Bronchial epithelial cell (primary cell): ENCODE measurements at regions not wholly inside any gene's neighbourhood (a gene's known extent, or its start where the extent isn't known, plus 50 kb on each side); places are given as distances from the start of the nearest gene placed in this dataset.

ENCODE experiments used
- DNase-seq: peaks from one replicate; pipeline ENCODE4 v3.0.0-alpha.2; 2010; ENCODE audit warnings: low read depth
- FAIRE-seq: peaks from 2 replicates; lab custom pipeline; 2011; peaks lifted over from hg19 to GRCh38; lab: Jason Lieb, UNC
- H3K27me3 ChIP-seq: 2 replicates; pipeline ENCODE4 v1.5.1; 2011; ENCODE audit warnings: low read length; ENCODE audit not compliant: control insufficient read depth, insufficient read depth
- H3K36me3 ChIP-seq: 2 replicates; pipeline ENCODE4 v1.5.1; 2011; ENCODE audit warnings: low read length; ENCODE audit not compliant: control insufficient read depth, insufficient read depth
- H3K4me3 ChIP-seq: 2 replicates; pipeline ENCODE4 v1.5.1; 2011; ENCODE audit warnings: mild to moderate bottlenecking, low read depth, low read length, control low read depth
- TF ChIP-seq, protein P1 (sequence below): IDR thresholded peaks from 2 replicates; pipeline ENCODE4 v1.5.1; 2011; ENCODE audit warnings: mild to moderate bottlenecking, moderate library complexity, low read length, control low read depth, inconsistent platforms; ENCODE audit not compliant: insufficient read depth, severe bottlenecking

- no peak overlapping the region for H3K4me3 ChIP-seq
- TF ChIP-seq, protein P1, sequence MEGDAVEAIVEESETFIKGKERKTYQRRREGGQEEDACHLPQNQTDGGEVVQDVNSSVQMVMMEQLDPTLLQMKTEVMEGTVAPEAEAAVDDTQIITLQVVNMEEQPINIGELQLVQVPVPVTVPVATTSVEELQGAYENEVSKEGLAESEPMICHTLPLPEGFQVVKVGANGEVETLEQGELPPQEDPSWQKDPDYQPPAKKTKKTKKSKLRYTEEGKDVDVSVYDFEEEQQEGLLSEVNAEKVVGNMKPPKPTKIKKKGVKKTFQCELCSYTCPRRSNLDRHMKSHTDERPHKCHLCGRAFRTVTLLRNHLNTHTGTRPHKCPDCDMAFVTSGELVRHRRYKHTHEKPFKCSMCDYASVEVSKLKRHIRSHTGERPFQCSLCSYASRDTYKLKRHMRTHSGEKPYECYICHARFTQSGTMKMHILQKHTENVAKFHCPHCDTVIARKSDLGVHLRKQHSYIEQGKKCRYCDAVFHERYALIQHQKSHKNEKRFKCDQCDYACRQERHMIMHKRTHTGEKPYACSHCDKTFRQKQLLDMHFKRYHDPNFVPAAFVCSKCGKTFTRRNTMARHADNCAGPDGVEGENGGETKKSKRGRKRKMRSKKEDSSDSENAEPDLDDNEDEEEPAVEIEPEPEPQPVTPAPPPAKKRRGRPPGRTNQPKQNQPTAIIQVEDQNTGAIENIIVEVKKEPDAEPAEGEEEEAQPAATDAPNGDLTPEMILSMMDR = no peak
- H3K27me3 ChIP-seq = no peaks in the 10 kb centered on the region
- DNase-seq (no peak), FAIRE-seq (no peak)
- H3K36me3 ChIP-seq = no peaks in the 10 kb centered on the region
These were observed 84.8 kb upstream of the RAB6C start for GRCh38 chr2:129894616-129895015.

GRCh38 chr2:129895061-129895460 is 84.4 kb upstream of the RAB6C start:
- TF ChIP-seq, protein P1 = no peak
- H3K4me3 ChIP-seq = no peak overlapping the region
- FAIRE-seq (no peak), DNase-seq (no peak)
- no peaks in the 10 kb centered on the region for H3K27me3 ChIP-seq
- no peaks in the 10 kb centered on the region for H3K36me3 ChIP-seq

DNA sequence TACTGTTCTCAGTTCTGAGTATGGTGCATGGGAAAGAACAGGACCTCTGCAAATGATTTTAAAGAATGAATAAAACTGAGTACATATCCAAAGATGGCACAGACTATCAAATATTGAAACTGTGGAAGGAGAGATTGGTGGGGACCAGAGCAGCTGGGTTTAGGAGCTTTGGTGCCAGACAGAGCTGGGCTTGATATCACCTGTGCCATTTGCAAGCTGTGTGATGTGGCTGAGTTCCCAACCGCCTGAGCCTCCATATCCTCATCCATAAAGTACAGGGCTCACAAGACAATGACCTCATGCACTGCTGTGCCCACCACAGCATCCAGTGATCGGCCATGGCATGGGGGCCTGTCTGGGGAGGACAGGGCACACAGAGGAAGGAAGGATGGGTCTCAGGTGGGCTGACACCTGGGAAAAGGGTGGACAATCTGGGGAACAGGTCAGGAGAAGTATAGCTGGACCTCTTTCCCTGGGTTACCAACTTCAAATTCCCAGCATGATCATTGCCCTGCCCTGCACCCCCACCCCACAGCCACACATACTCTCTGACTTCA is 83.9 kb upstream of the RAB6C start:
- no peak for FAIRE-seq

GRCh38 chr2:129896226-129897100 is 83.0 kb upstream of the RAB6C start:
- peak; percentile 86 for FAIRE-seq
- no peak for DNase-seq
- no peaks in the 10 kb centered on the region for H3K36me3 ChIP-seq
- H3K4me3 ChIP-seq = no peak overlapping the region
- no peaks in the 10 kb centered on the region for H3K27me3 ChIP-seq
- TF ChIP-seq, protein P1 = no peak

More for the DNA sequence above, 83.9 kb upstream of the RAB6C start:
- Histone ChIP-seq H3K27me3 (no peaks in the 10 kb centered on the region), H3K36me3 (no peaks in the 10 kb centered on the region), H3K4me3 (no peak overlapping the region)
- no peak for DNase-seq
- TF ChIP-seq, protein P1 = no peak

DNA sequence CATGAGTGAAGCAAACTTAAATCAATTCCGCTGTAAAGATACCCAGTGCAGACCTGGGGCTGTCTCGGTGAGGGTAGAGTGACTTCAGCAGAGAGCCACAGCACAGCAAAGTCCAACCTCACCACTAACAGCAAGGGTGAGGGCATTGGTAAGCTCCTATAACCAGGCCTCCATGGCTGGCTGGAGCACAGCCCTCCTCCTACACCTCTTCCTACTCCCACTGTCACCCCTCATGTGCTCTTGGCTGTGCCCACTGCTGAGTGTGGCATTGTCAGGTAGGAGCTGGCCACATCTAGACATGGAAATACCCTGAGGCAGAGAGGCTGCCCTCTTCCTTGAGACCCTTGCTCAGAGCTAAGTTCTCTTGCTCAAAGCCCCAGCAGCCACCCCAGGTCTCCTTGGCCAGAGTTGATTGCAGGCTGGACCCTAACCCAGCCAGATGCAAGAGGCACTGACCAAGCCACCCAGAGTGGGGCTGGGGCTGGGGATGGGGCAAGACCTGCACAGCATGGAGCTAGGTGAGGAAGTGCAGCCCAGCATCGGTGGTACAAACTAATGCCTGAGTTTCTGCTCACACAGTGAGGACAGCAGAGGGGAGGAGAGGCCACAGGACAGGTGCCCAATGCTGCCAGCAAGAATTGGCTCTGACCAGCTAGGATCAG is 77.6 kb upstream of the RAB6C start:
- H3K36me3 ChIP-seq = no peaks in the 10 kb centered on the region
- DNase-seq (no peak), FAIRE-seq (no peak)
- no peak overlapping the region for H3K4me3 ChIP-seq
- H3K27me3 ChIP-seq = no peaks in the 10 kb centered on the region
- TF ChIP-seq, protein P1 = no peak
